ENCODE measurements at regions not wholly inside any gene's neighbourhood (a gene's known extent, or its start where the extent isn't known, plus 50 kb on each side); places are given as distances from the start of the nearest gene placed in this dataset.

GRCh38 chr10:78740976-78741915, 327.5 kb upstream of the ZMIZ1 start:
- no peak for TF ChIP-seq CTCF (IDR thresholded peaks at IDR 0.05; ENCODE audit: low read depth, low read length, missing control alignments)
- no peak overlapping the region for H3K4me3 ChIP-seq (replicated peaks; ENCODE audit: low read depth, low read length)
- DNase-seq (ENCODE audit: extremely low read depth, low read depth) = peak; percentile 80

GRCh38 chr10:78742406-78742729, 326.4 kb upstream of the ZMIZ1 start:
- no peak for DNase-seq (ENCODE audit: extremely low read depth, low read depth)
- TF ChIP-seq CTCF (IDR thresholded peaks at IDR 0.05; ENCODE audit: low read depth, low read length, missing control alignments) = no peak
- H3K4me3 ChIP-seq (replicated peaks; ENCODE audit: low read depth, low read length) = no peak overlapping the region

DNA sequence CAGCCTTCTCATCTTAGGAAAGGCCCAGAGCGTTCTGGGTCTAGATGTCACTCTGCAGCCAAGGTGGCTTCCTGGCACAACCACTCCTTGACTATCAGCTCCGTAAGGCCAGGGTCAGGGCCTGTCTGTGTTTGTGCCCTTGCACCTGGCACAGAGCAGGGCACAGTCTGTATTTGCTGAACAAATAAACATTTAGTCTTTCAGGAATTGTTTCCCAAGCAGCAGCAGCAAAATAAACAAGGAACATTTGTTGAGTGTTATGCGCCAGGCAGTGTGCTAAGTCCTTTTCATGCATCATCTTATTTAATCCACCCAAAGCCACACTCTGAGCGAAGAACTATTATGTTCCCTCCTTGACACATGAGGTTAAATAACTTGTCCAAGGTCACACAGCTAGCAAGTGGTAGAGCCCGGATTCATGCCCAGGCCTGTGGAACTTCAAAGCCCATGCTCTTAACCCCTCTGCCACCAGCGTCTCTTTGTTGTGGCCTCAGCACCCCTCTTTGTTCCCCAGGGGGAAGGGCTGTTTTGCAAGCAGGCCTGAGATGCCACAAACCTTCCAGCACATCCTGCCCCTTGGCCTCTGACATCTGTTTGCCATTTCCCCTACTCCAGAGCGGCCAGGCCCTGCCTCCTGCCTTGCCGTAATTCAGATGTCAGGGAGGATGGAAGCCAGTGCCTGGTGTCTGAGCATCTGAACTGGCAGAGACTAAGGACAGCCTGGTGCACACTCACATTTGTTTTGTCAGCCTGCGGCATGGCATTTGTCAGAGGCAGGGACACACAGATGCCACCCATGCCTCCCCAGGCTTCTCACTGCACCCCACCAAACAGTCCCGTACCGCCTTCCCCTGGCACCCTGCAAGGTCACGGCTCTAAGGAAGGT, 325.8 kb upstream of the ZMIZ1 start:
- no peak for TF ChIP-seq CTCF (IDR thresholded peaks at IDR 0.05; ENCODE audit: low read depth, low read length, missing control alignments)
- peak; percentile 75 for DNase-seq (ENCODE audit: extremely low read depth, low read depth)
- no peak overlapping the region for H3K4me3 ChIP-seq (replicated peaks; ENCODE audit: low read depth, low read length)

DNA sequence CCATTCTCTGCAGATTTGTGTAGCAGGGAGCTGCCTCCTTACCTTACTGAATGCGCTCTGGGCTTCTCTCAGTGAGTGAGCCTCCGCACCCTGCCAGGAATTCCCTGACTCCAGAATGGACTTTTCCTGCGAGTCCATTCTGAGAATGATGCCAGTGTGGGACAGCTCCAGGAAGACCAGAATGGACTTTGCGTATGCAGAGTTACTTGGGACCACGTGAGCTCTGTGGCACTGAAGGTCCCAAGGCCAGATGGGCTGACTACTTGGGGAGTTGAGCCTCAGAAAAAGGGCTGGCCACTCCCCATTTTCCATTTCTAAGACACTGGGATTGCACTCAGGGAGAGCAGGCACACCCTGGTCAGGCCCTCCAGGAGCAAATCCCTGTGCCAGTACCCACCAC, 324.7 kb upstream of the ZMIZ1 start:
- no peak for DNase-seq (ENCODE audit: extremely low read depth, low read depth)
- no peak for TF ChIP-seq CTCF (IDR thresholded peaks at IDR 0.05; ENCODE audit: low read depth, low read length, missing control alignments)
- H3K4me3 ChIP-seq (replicated peaks; ENCODE audit: low read depth, low read length) = no peak overlapping the region

DNA sequence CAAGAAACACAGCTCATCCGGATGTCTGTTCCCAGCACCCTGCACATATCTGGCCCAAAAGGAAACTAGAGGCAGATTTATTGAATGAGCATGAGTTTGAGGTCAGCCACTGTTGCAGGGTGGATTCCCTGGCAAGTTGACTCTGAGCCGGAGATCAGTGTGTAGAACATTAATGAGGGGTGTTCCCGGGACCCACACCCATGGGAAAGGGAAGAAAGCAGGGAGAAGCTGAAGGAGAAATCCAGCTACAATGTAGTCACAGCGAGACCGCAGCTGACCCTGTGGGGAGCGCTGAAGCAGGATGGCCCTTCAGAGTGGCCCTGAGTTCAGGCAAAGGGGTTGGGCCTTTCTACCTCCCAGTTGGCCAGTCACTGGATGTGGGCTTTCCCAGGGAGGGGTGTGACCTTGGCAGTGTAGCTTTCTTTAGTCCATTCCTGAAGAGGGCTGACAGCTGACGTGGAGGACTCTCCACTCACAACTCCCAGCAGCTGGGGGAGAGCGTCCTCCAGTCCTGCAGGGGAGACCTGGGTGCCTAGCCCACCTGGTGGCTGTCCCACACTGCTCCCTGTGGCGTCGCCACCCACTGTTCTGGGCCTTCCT, 324.2 kb upstream of the ZMIZ1 start:
- no peak overlapping the region for H3K4me3 ChIP-seq (replicated peaks; ENCODE audit: low read depth, low read length)
- TF ChIP-seq CTCF (IDR thresholded peaks at IDR 0.05; ENCODE audit: low read depth, low read length, missing control alignments) = no peak
- no peak for DNase-seq (ENCODE audit: extremely low read depth, low read depth)

DNA sequence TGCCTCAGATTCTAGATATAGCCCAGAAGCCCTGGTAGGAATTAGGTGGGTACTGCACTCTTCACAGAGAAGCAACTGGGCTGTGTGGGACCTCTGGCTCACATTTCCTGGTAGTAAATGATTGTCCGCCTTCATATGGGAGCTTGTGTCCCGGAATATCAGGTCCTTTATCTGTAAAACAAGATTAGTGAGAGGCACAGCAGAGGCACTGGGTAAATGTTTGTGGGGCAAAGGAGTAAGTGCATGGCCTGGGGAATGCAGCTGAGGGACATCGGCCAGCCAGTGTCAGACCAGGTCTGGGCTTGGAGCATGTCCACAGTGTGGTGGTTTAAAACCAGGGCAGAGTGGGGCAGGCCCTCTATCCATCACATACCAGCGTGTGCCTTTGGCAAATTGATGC, 323.3 kb upstream of the ZMIZ1 start:
- DNase-seq (ENCODE audit: extremely low read depth, low read depth) = no peak
- no peak for TF ChIP-seq CTCF (IDR thresholded peaks at IDR 0.05; ENCODE audit: low read depth, low read length, missing control alignments)
- no peak overlapping the region for H3K4me3 ChIP-seq (replicated peaks; ENCODE audit: low read depth, low read length)
